Astrocyte of the hippocampus (primary cell): ENCODE measurements at regions not wholly inside any gene's neighbourhood (a gene's known extent, or its start where the extent isn't known, plus 50 kb on each side); places are given as distances from the start of the nearest gene placed in this dataset.
"Not testable (repeated sequence)": the region's sequence is repeated elsewhere in the genome, so short reads cannot be mapped to it uniquely, and the experiment has no call there.

ENCODE experiments used
- DNase-seq: peaks from one replicate; pipeline ENCODE4 v3.0.0; 2011; ENCODE audit warnings: low read depth, low spot score

GRCh38 chr7:114293289-114294012, 121.2 kb upstream of the FOXP2 start:
- DNase-seq: no peak

GRCh38 chr7:114279901-114280300, 134.7 kb upstream of the FOXP2 start:
- no peak for DNase-seq

- DNase-seq: no peak
These were observed 141.4 kb upstream of the FOXP2 start for GRCh38 chr7:114273218-114273617.

GRCh38 chr7:114269714-114270113, 144.9 kb upstream of the FOXP2 start:
- no peak for DNase-seq

DNA sequence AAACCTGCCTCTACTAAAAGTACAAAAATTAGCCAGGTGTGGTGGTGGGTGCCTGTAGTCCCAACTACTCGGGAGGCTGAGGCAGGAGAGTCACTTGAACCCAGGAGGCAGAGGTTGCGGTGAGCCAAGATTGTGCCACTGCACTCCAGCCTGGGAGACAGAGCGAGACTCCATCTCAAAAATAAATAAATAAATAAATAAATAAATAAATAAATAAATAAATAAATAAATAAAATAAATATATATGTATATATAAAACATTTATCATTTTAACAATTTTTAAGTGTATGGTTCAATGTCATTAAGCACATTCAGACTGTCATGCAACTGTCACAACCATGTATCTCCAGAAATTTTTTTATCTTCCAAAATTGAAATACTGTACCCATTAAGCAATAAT, 147.1 kb upstream of the FOXP2 start:
- DNase-seq: not testable (repeated sequence)

DNA sequence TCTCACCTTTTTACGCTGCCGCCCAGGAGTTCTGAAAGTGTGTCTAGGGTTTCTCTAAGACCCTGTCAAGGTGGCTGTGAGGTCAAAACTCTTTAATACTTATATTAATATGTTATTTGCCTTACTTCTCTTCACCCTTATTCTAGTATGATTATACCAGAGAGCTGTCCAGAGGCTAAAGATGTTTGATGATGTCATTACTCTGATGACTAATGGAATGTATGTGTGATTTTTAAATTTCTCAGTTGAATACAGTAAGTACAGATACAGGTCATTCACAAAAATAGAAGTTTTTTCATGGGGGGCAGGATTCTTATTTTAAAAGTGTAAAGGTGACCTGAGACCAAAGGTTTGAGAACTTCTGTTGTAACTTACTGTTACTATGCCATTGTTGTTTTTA, 150.6 kb upstream of the FOXP2 start:
- no peak for DNase-seq

DNA sequence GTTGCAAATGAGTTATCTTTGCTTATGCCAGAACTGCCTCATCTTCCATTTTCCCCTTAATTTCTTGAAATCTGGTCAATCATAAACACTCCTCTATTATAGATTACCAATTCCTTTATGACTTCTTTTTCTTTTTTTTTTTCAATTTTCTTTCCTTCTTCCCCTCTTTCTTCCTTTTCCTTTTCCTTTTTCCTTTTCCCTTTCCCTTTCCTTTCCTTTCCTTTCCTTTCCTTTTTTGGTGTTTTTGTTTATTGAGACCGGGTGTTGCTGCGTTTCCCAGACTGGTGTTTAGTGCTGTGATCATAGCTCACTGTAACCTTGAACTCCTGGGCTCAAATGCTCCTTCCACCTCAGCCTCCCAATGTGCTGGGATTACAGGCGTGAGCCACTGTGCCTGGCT, 151.4 kb upstream of the FOXP2 start:
- DNase-seq: no peak

DNA sequence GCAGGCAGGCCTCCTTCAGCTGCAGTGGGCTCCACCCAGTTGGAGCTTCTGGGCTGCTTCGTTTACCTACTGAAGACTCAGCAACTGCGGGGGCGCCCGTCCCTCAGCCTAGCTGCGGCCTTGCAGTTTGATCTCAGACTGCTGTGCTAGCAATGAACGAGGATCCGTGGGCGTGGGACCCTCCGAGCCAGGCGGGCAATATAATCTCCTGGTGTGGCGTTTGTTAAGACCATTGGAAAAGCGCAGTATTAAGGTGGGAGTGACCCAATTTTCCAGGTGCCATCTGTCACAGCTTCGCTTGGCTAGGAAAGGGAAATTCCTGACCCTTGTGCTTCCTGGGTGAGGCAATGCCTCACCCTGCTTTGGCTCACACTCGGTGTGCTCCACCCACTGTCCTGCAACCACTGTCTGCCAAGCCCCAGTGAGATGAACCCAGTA, 159.2 kb upstream of the FOXP2 start:
- DNase-seq: no peak

- DNase-seq: peak; percentile 70
These were observed 171.0 kb upstream of the FOXP2 start for GRCh38 chr7:114243646-114244045.

DNA sequence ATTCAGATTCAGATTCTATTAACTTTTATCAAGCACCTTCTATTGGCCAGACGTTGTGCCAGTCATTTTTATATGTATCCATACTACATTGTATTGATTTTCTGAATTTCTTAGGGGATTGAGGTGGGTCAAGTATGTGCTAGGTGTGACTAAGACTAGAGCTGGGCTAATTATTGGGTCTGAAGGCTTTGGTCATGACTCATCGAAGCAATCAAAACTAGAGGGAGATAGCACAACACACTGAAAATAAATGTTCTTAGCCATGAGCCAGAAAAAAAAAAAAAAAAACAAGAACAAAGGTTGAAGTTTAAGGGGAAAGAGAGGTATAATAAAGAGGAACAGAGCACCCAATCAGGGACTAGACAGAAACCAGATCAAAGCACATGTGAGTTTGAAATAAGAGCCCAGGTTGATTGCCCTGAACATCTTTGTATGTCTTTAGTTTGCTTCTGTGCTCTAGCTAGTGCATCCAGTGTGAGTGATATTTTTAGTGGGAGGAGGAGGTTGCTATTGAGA, 171.6 kb upstream of the FOXP2 start:
- DNase-seq: peak; percentile 71

DNA sequence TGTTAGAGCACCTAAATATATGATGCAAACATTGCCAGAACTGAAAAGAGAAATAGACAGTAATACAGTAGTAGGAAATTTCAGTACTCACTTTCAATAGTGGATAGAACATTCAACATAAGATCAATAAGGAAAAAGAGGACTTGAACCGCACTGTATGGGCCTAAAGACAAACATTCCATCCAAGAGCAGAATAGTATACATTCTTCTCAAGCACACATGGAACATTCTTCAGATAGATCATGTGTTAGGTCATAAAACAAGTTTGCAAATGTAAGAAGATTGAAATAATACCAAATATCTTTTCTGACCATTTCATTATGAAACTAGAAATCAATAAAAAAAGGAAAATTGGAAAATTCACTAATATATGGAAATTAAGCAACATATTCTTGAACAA, 185.4 kb upstream of the FOXP2 start:
- no peak for DNase-seq

- DNase-seq: no peak
These were observed 188.8 kb upstream of the FOXP2 start for GRCh38 chr7:114225784-114226183.

- DNase-seq: no peak
These were observed 196.3 kb upstream of the FOXP2 start for GRCh38 chr7:114218283-114218682.

DNA sequence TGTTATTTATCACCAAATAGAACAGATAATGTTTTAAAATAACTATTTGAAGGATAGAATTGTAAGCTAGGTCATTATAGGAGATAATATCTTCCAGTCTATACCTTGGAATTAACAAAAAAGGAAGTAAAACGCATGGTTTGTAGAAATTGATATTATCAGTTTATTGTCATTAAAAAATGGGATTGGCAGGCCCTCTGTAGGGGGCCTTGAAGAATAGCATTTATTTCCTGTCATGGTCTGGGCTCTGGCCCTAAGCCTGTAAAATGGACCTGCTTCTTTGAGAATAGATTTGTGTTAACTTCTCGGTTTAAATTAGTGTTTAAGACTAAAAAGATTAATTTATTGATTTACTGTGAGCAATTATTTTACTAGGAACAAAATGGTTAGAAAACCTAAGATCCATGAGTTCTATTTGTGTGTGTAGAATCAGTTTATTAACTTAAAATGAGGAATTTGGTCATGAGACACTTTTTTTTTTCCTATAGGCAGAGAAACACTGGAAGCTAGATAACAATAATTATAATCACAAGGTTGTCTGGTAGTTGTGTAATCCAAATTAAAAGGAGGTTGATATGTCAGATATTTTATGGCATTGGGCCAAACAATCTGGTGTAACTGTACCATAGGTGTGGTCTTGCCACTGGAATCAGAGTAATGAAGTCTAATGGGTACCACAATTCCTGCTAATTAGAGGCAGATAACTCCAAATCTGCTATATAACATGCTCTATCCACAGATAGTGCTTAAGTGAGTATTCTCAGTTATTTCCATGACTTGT, 197.4 kb upstream of the FOXP2 start:
- no peak for DNase-seq

GRCh38 chr7:114214466-114214865, 200.1 kb upstream of the FOXP2 start:
- DNase-seq: no peak

DNA sequence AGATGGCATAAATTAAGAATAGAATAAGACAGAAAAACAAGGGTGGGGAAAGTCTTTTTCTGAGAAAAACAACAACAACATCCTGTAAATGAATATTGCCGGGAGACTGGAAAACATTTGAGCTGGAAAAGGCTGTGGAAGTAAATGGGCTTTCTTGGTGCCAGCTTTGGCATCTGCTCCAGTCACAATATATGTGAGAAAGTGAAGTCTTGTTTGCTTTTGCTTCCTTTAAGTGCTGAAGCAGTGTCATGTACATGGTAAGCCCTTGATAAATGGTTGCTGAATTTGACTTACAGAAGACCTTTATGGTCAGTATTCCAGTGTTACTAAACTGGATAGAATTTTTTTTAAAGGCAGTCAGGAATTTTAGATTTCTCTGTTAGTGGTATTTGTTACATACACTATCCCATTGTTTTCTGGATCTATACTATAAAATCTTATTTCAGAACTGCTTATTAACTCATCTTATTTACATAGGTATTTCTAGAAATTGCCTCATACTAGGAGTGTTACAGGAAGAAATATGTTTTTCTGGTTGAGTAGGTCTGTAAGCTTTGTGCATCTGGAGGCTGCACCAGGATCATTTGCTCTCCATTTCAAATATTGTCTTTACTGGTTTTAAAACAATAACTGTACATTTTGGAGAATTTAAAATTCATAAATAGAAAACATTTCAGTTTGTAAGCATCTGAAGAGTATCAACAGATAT, 201.7 kb upstream of the FOXP2 start:
- DNase-seq: no peak

GRCh38 chr7:114209968-114210367, 204.6 kb upstream of the FOXP2 start:
- DNase-seq: no peak

DNA sequence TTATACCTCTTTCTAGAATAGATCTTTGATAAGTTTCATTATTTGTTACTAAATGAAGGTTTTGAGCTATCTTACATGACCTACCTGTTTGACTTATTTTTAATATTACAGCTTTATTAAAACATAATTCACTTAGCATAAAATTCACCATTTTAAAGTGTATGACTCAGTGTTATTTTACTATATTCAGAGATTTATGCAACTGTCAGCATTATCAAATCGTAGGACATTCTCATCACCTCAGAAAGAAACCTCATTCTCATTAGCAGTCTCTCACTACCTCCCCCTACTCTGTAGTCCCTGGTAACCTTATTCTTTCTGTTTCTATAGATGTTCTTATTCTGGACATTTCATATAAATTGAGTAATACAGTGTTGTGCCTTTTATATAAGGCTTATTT, 207.9 kb upstream of the FOXP2 start:
- no peak for DNase-seq

GRCh38 chr7:114196517-114196916, 218.1 kb upstream of the FOXP2 start:
- no peak for DNase-seq

DNA sequence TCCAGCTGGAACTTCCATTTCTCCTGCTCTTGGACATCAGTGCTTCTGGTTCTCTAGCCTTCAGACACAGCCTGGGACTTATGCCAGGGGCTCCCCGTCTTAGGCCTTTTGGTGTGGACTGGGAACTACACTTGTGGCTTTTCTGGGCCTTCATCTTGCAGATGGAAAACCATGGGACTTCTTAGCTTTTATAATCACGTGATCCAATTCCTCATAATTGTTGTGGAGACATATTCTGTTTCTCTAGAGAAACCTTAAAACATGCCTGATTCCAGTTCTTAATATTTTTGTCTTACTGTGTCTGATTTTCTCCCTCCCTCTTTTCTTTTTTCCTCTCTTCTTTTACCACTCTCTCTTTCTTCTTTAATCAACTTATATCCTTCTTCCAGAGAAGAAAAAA, 224.2 kb upstream of the FOXP2 start:
- no peak for DNase-seq

DNA sequence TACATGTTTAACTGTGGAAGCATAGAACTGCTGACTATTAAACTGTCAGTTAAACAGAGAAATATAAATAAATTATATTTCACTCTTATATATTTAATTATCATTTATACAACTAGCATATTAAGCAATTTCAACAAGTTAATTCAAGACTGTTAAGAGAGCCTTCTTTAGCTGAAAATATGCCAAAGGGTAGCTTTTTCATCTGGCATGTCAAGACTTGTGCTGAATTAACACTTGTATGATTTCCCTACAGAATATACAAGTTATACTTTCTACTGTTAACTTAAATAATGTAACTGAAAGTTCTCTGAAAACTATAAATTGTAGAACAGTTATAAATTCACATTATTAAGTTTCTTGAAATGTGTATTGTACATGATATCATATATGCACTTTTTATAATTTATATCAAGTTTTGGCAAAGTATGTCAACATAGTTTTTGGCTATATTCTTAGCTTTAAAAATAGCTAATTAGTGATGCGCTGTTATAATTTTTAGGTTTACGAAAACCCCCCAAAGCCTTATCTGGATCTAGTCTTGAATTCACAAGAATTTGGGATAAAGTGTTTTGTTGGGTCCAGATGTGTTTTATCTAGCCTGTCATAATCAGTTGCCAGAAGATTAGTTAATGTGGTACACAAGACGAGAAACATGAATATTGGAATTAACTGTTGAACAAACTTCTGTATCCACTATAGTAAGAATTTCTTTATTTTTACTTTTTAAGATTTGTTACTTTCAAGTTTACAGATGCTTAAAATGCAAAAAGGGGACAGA, 231.1 kb upstream of the FOXP2 start:
- DNase-seq: no peak

DNA sequence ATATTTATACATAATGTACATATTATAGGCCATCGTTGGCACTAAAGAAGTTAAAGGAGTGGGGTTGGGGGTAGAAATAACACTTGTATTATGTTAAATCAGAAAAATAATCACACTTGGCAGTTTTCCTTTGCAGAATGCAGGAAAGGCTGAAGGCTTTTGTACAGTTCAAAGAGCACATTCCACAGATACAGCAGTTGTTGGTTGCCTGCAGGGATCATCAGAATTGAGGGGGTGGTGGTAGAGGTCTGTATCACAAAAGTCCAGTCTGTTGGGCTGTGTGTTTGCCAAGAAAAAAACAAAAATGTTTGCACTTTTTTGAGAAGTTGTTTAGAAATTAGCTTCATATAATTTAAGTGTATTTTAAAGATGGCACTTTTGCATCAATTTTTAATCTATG, 231.8 kb upstream of the FOXP2 start:
- peak; percentile 12 for DNase-seq
